NT2/D1 (cell line): ENCODE measurements at regions not wholly inside any gene's neighbourhood (a gene's known extent, or its start where the extent isn't known, plus 50 kb on each side); places are given as distances from the start of the nearest gene placed in this dataset.
"Not testable (repeated sequence)": the region's sequence is repeated elsewhere in the genome, so short reads cannot be mapped to it uniquely, and the experiment has no call there.

Experiments used
- DNase-seq: peaks from one replicate; pipeline ENCODE4 v3.0.0-alpha.2; 2011; ENCODE audit warnings: low read depth, low spot score
- H3K27me3 ChIP-seq: 2 replicates; pipeline ENCODE4 v1.6.0; 2011; ENCODE audit warnings: mild to moderate bottlenecking; ENCODE audit not compliant: insufficient read length, insufficient read depth
- H3K36me3 ChIP-seq: 2 replicates; pipeline ENCODE4 v1.6.1; 2011; ENCODE audit warnings: mild to moderate bottlenecking, low read length, mixed read lengths; ENCODE audit not compliant: insufficient read depth, insufficient read length
- H3K4me1 ChIP-seq: 2 replicates; pipeline ENCODE4 v1.5.1; 2011; ENCODE audit not compliant: insufficient read depth, insufficient read length
- H3K4me3 ChIP-seq: 2 replicates; pipeline ENCODE4 v1.5.1; 2011; ENCODE audit warnings: low read depth; ENCODE audit not compliant: insufficient read length
- H3K9ac ChIP-seq: 2 replicates; pipeline ENCODE4 v1.6.0; 2011; ENCODE audit warnings: low read depth; ENCODE audit not compliant: insufficient read length
- H3K9me3 ChIP-seq: 2 replicates; pipeline ENCODE4 v1.5.1; 2011; ENCODE audit warnings: mild to moderate bottlenecking, low read length; ENCODE audit not compliant: insufficient read depth
- SUZ12 ChIP-seq: IDR thresholded peaks from 2 replicates; pipeline ENCODE4 v1.6.1; 2011; ENCODE audit not compliant: insufficient read length, insufficient read depth; ENCODE audit errors: extremely low read depth
- YY1 ChIP-seq: IDR thresholded peaks from 2 replicates; pipeline ENCODE4 v1.6.1; 2011; ENCODE audit not compliant: insufficient read length, insufficient read depth
- ZNF274 ChIP-seq: IDR thresholded peaks from 2 replicates; pipeline ENCODE4 v1.6.1; 2011; ENCODE audit warnings: mild to moderate bottlenecking, low read depth, low read length

DNA sequence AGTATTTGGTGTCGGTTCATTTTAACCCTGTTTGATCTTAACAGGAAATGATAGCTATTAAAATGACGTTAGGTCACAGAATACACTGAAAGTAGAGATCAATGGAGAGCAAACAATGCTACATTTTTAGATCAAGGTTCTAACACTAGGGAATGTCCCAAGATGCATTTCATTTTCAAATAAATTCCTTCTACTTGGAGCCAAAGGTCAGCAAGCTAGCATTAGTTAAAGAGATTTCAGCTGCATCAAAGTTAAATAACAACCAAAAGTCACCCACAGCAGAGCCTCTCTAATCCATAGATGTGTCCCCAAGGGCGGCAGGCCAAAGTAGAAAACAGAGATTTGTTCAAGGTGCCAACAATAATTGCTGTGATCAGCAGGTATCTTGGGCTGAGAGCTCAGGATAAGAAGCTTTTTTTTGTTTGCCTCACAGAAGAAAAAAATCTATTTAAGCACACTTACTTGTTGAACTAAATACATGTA, 1233.6 kb upstream of the TMEFF2 start:
- H3K9me3 ChIP-seq = no peaks in the 10 kb centered on the region
- DNase-seq = no peak
- H3K9ac ChIP-seq = no peak overlapping the region
- no peaks in the 10 kb centered on the region for H3K4me1 ChIP-seq
- H3K36me3 ChIP-seq = no peaks in the 10 kb centered on the region
- no peaks in the 10 kb centered on the region for H3K27me3 ChIP-seq
- H3K4me3 ChIP-seq = no peak overlapping the region
- TF ChIP-seq ZNF274 (no peak), YY1 (no peak), SUZ12 (no peak)

DNA sequence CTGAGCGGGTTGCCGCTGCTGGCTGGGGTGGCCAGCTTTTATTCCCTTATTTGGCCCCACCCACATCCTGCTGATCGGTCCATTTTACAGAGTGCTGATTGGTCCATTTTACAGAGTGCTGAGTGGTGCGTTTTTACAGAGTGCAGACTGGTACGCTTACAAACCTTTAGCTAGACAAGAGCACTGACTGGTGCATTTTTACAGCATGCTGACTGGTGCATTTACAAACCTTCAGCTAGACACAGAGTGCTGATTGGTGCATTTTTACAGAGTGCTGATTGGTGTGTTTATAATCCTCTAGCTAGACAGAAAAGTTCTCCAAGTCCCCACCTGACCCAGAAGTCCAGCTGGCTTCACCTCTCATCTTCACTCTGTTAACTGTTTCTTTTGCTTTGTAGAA, 1217.6 kb upstream of the TMEFF2 start:
- H3K9me3 ChIP-seq, H3K9ac ChIP-seq, H3K27me3 ChIP-seq, H3K36me3 ChIP-seq, H3K4me1 ChIP-seq, H3K4me3 ChIP-seq, DNase-seq: not testable (repeated sequence)

DNA sequence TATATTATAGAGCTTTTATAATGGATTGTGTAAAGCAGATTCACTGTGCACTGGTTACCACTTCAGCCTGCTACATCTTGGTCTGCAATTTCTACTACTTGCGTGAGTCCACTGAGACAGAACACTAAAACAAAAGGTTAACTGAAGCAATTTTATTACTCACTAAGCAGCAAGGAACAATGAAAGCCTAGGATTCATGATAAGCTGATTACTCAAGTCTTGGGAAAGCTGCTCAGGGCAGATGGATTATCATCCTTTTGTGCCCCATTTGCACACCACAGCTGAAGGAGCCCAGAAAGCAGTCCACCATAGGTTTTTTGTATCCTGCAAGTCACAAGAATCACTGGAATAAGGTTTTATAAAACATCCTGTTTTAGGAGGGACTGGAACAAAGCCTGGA, 1215.2 kb upstream of the TMEFF2 start:
- Histone ChIP-seq H3K27me3 (no peaks in the 10 kb centered on the region), H3K4me3 (no peak overlapping the region), H3K4me1 (no peaks in the 10 kb centered on the region), H3K9ac (no peak overlapping the region), H3K9me3 (no peaks in the 10 kb centered on the region), H3K36me3 (no peaks in the 10 kb centered on the region)
- no peak for DNase-seq
- TF ChIP-seq ZNF274 (no peak), SUZ12 (no peak), YY1 (no peak)

DNA sequence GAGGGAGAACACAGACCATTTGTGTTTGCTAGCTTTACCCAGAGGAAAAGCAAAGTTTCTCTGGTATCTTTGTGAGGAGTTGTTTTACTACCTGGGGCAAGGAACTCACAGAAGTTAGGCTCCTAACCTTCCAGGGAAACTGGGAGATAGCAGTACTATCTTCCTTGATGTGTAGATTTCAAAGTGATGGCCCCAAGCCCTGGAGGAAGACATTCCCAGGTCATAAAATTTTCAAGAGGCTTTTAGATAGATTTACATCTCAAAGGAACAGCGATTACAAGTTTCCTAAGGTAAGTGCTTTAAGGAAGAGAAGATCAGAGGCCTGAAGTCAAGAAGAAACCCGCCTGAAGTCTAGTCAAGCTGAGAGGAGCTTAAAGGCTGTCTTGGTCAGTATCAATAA, 1187.8 kb upstream of the TMEFF2 start:
- Histone ChIP-seq H3K27me3 (peaks cover 49% of the 10 kb centered on the region), H3K4me3 (no peak overlapping the region), H3K4me1 (no peaks in the 10 kb centered on the region), H3K9me3 (peaks cover 19% of the 10 kb centered on the region), H3K36me3 (no peaks in the 10 kb centered on the region), H3K9ac (no peak overlapping the region)
- DNase-seq = peak; percentile 56
- no peak for TF ChIP-seq ZNF274
- TF ChIP-seq SUZ12 = no peak
- no peak for TF ChIP-seq YY1

DNA sequence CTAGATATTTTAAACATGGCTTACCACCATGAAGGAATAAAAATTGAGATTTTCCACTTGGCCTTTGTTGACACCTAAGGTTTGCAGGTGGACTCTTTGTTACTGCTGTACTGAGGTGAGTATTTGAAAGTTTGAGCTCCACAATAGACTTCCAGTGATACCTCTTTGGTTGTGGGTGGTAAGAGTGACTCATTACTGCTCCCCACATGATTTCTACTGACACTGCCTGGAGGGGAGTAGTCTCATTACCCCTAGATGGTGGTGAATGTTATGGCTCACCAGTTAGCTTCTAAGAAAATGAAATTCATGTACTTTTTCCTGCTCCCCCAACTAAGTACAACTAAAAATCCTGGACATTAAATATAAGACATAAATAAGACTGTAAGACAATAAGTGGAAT, 1183.1 kb upstream of the TMEFF2 start:
- Histone ChIP-seq H3K9ac (no peak overlapping the region), H3K4me1 (no peaks in the 10 kb centered on the region), H3K9me3 (no peaks in the 10 kb centered on the region), H3K36me3 (no peaks in the 10 kb centered on the region), H3K27me3 (peaks cover 22% of the 10 kb centered on the region), H3K4me3 (no peak overlapping the region)
- TF ChIP-seq SUZ12 (no peak), ZNF274 (no peak), YY1 (no peak)
- no peak for DNase-seq

DNA sequence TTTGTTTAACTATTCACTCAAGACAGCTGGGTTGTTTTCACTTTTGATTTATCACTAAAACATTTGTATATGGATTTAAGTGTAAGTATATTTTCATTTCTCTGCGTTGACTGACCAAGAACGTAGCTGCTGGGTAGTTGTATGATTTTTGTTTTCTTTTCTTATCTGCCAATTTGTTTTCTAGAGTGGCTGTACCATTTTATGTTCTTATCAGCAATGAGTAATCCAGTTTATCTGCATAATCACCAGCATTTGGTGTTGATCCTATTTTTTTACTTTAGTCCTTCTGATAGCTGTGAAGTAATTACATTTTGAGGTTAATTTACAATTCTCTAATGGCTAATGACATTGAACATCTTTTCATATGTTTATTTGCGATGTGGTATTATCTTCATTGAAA, 1178.4 kb upstream of the TMEFF2 start:
- TF ChIP-seq YY1 = no peak
- TF ChIP-seq ZNF274 = no peak
- no peak for TF ChIP-seq SUZ12
- Histone ChIP-seq H3K36me3 (no peaks in the 10 kb centered on the region), H3K4me1 (no peaks in the 10 kb centered on the region), H3K9me3 (no peaks in the 10 kb centered on the region), H3K27me3 (no peaks in the 10 kb centered on the region), H3K9ac (no peak overlapping the region), H3K4me3 (no peak overlapping the region)
- no peak for DNase-seq

DNA sequence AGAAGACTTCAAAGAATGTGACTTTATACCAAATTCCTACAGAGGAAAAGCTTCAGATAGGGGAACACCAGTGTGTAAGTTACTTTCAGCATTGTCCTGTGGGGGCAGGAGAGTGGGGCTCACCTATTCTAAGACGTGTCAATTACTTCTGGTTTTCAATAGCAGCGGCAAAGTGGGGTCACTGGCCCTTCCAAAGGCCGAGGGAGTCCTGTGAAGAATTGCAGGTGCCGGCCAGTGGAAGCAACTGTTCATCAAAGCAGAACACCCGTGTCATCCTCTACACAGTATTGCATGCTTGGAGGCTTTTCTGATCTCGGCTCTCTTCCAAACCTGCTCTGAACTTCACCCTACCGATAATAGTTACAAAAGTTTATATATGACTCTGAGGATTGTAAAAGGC, 1176.5 kb upstream of the TMEFF2 start:
- Histone ChIP-seq H3K4me1 (no peaks in the 10 kb centered on the region), H3K9me3 (no peaks in the 10 kb centered on the region), H3K36me3 (no peaks in the 10 kb centered on the region), H3K4me3 (no peak overlapping the region), H3K9ac (no peak overlapping the region), H3K27me3 (no peaks in the 10 kb centered on the region)
- DNase-seq = no peak
- TF ChIP-seq YY1 (no peak), SUZ12 (no peak), ZNF274 (no peak)

DNA sequence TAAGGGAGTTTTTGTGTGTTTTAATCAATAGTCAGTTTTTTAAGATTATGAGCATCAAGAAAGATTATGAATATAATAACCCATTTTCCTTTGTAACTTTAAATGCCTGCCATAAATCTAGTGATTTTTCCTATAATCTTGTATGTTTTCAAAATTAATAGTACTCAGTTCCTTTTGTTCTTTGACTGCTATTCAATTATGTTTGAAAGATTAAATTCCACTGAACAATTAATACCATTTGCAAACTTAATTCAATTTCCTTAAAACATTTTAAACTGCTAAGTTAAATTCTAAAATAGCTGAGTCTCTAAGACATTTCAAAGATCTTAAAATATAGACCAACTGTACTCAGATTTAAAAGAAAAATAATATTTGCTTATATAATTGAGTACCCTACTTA, 1173.9 kb upstream of the TMEFF2 start:
- Histone ChIP-seq H3K4me3 (no peak overlapping the region), H3K27me3 (no peaks in the 10 kb centered on the region), H3K4me1 (no peaks in the 10 kb centered on the region), H3K36me3 (no peaks in the 10 kb centered on the region), H3K9me3 (no peaks in the 10 kb centered on the region), H3K9ac (no peak overlapping the region)
- no peak for DNase-seq
- no peak for TF ChIP-seq ZNF274
- no peak for TF ChIP-seq SUZ12
- no peak for TF ChIP-seq YY1
